GM23248 (cell line): ENCODE measurements at regions not wholly inside any gene's neighbourhood (a gene's known extent, or its start where the extent isn't known, plus 50 kb on each side); places are given as distances from the start of the nearest gene placed in this dataset.

Experiments
- EZH2 ChIP-seq: fragments of 200-600 bp; sonication (generic); IDR thresholded peaks from 2 replicates; pipeline ENCODE4 v1.6.1; 2018; ENCODE audit warnings: antibody characterized with exemption, mild to moderate bottlenecking; ENCODE audit not compliant: insufficient read depth, poor library complexity, severe bottlenecking
- EZH2phosphoT487 ChIP-seq: fragments of 200-600 bp; sonication (generic); IDR thresholded peaks from 2 replicates; pipeline ENCODE4 v1.6.1; 2018; ENCODE audit warnings: antibody characterized with exemption, moderate library complexity, mild to moderate bottlenecking, low read depth; ENCODE audit not compliant: insufficient read depth

GRCh38 chr9:89899573-89899972 lies 294.8 kb downstream of the GADD45G start:
- TF ChIP-seq EZH2 (no peak), EZH2phosphoT487 (no peak)
